IPS-11a (cell line): ENCODE measurements at regions not wholly inside any gene's neighbourhood (a gene's known extent, or its start where the extent isn't known, plus 50 kb on each side); places are given as distances from the start of the nearest gene placed in this dataset.
"Not testable (repeated sequence)": the region's sequence is repeated elsewhere in the genome, so short reads cannot be mapped to it uniquely, and the experiment has no call there.

Experiments used
- H3K4me3 ChIP-seq: one replicate; pipeline ENCODE4 v1.5.1; 2013; ENCODE audit warnings: low read depth, low read length, control low read depth

GRCh38 chr9:108430655-108431054 lies 425.1 kb downstream of the ACTL7B start:
- no peak overlapping the region for H3K4me3 ChIP-seq

- no peak overlapping the region for H3K4me3 ChIP-seq
Observed at GRCh38 chr9:108427751-108428150, 428.0 kb downstream of the ACTL7B start.

- not testable (repeated sequence) for H3K4me3 ChIP-seq
Observed at GRCh38 chr9:108426421-108426940, 429.3 kb downstream of the ACTL7B start.

- no peak overlapping the region for H3K4me3 ChIP-seq
Observed at GRCh38 chr9:108423433-108423832, 432.4 kb downstream of the ACTL7B start.

- no peak overlapping the region for H3K4me3 ChIP-seq
Observed at GRCh38 chr9:108419379-108419778, 436.4 kb downstream of the ACTL7B start.

- H3K4me3 ChIP-seq = no peak overlapping the region
Observed at GRCh38 chr9:108417726-108418125, 438.1 kb downstream of the ACTL7B start.

- H3K4me3 ChIP-seq = no peak overlapping the region
Observed at GRCh38 chr9:108417312-108417711, 438.5 kb downstream of the ACTL7B start.

- no peak overlapping the region for H3K4me3 ChIP-seq
Observed at GRCh38 chr9:108416324-108416723, 439.5 kb downstream of the ACTL7B start.

- no peak overlapping the region for H3K4me3 ChIP-seq
Observed at GRCh38 chr9:108413809-108414208, 442.0 kb downstream of the ACTL7B start.

GRCh38 chr9:108412755-108413154 lies 443.0 kb downstream of the ACTL7B start:
- no peak overlapping the region for H3K4me3 ChIP-seq

- no peak overlapping the region for H3K4me3 ChIP-seq
Observed at GRCh38 chr9:108411632-108412031, 444.2 kb downstream of the ACTL7B start.

- H3K4me3 ChIP-seq = no peak overlapping the region
Observed at GRCh38 chr9:108410161-108410560, 445.6 kb downstream of the ACTL7B start.

- no peak overlapping the region for H3K4me3 ChIP-seq
Observed at GRCh38 chr9:108400297-108400696, 455.5 kb downstream of the ACTL7B start.

- H3K4me3 ChIP-seq = no peak overlapping the region
Observed at GRCh38 chr9:108399851-108400250, 455.9 kb downstream of the ACTL7B start.

- H3K4me3 ChIP-seq = no peak overlapping the region
Observed at GRCh38 chr9:108397286-108397685, 458.5 kb downstream of the ACTL7B start.

GRCh38 chr9:108396611-108397010 lies 459.2 kb downstream of the ACTL7B start:
- H3K4me3 ChIP-seq = no peak overlapping the region

- no peak overlapping the region for H3K4me3 ChIP-seq
Observed at GRCh38 chr9:108396193-108396592, 459.6 kb downstream of the ACTL7B start.

- H3K4me3 ChIP-seq = no peak overlapping the region
Observed at GRCh38 chr9:108395421-108395820, 460.4 kb downstream of the ACTL7B start.

GRCh38 chr9:108394726-108395125 lies 461.1 kb downstream of the ACTL7B start:
- no peak overlapping the region for H3K4me3 ChIP-seq

- not testable (repeated sequence) for H3K4me3 ChIP-seq
Observed at GRCh38 chr9:108393481-108394001, 462.2 kb downstream of the ACTL7B start.

GRCh38 chr9:108392877-108393276 lies 462.9 kb downstream of the ACTL7B start:
- no peak overlapping the region for H3K4me3 ChIP-seq

- no peak overlapping the region for H3K4me3 ChIP-seq
Observed at GRCh38 chr9:108389056-108389455, 466.7 kb downstream of the ACTL7B start.

GRCh38 chr9:108386859-108387384 lies 468.9 kb downstream of the ACTL7B start:
- H3K4me3 ChIP-seq = no peak overlapping the region
